ENCODE measurements at regions not wholly inside any gene's neighbourhood (a gene's known extent, or its start where the extent isn't known, plus 50 kb on each side); places are given as distances from the start of the nearest gene placed in this dataset.

GRCh38 chr5:4204276-4205141 lies 608.9 kb downstream of the IRX1 start:
- no peak for DNase-seq (ENCODE audit: low spot score)
- TF ChIP-seq CTCF (IDR thresholded peaks at IDR 0.05; ENCODE audit: extremely low read depth, missing control alignments): no peak

- TF ChIP-seq CTCF (IDR thresholded peaks at IDR 0.05; ENCODE audit: extremely low read depth, missing control alignments): no peak
- no peak for DNase-seq (ENCODE audit: low spot score)
Observed at GRCh38 chr5:4205398-4205797, 609.8 kb downstream of the IRX1 start.

GRCh38 chr5:4206127-4206526 lies 610.5 kb downstream of the IRX1 start:
- TF ChIP-seq CTCF (IDR thresholded peaks at IDR 0.05; ENCODE audit: extremely low read depth, missing control alignments): no peak
- DNase-seq (ENCODE audit: low spot score): no peak

GRCh38 chr5:4207486-4207885 lies 611.9 kb downstream of the IRX1 start:
- no peak for TF ChIP-seq CTCF (IDR thresholded peaks at IDR 0.05; ENCODE audit: extremely low read depth, missing control alignments)
- DNase-seq (ENCODE audit: low spot score): no peak

GRCh38 chr5:4208537-4208936 lies 612.9 kb downstream of the IRX1 start:
- no peak for DNase-seq (ENCODE audit: low spot score)
- no peak for TF ChIP-seq CTCF (IDR thresholded peaks at IDR 0.05; ENCODE audit: extremely low read depth, missing control alignments)

- DNase-seq (ENCODE audit: low spot score): no peak
- no peak for TF ChIP-seq CTCF (IDR thresholded peaks at IDR 0.05; ENCODE audit: extremely low read depth, missing control alignments)
Observed at GRCh38 chr5:4208996-4209395, 613.4 kb downstream of the IRX1 start.

GRCh38 chr5:4212071-4212739 lies 616.6 kb downstream of the IRX1 start:
- no peak for DNase-seq (ENCODE audit: low spot score)
- TF ChIP-seq CTCF (IDR thresholded peaks at IDR 0.05; ENCODE audit: extremely low read depth, missing control alignments): no peak

Data from GM20000 (cell line).